ENCODE measurements at regions not wholly inside any gene's neighbourhood (a gene's known extent, or its start where the extent isn't known, plus 50 kb on each side); places are given as distances from the start of the nearest gene placed in this dataset.

DNA sequence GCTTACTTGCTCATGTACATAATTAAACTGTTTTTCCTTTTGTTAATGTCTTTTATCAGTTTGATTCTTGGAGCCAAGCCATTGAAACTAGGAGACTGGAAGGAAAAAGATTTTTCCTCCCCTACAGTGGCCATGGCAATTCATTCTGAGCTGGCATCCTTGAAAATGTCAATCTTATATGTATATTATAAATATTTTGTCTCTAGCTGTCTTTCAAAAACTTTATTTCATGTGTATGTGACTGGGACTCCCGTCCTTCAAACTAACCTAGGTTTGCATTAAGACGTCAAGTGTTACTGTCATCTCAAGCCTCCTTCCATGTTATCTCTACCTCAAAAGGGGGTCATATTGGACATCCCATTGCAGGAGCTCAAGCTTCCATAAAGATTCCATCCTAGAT lies 280.4 kb downstream of the HRH4 start:
- no peak overlapping the region for H4K8ac ChIP-seq (replicated peaks; ENCODE audit: insufficient read length, low read depth, low read length)
- no peak overlapping the region for H2AK5ac ChIP-seq (ENCODE audit: insufficient read length, low read length)
- TF ChIP-seq, protein P1, sequence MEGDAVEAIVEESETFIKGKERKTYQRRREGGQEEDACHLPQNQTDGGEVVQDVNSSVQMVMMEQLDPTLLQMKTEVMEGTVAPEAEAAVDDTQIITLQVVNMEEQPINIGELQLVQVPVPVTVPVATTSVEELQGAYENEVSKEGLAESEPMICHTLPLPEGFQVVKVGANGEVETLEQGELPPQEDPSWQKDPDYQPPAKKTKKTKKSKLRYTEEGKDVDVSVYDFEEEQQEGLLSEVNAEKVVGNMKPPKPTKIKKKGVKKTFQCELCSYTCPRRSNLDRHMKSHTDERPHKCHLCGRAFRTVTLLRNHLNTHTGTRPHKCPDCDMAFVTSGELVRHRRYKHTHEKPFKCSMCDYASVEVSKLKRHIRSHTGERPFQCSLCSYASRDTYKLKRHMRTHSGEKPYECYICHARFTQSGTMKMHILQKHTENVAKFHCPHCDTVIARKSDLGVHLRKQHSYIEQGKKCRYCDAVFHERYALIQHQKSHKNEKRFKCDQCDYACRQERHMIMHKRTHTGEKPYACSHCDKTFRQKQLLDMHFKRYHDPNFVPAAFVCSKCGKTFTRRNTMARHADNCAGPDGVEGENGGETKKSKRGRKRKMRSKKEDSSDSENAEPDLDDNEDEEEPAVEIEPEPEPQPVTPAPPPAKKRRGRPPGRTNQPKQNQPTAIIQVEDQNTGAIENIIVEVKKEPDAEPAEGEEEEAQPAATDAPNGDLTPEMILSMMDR (conservative IDR thresholded peaks at IDR 0.05): no peak
- DNase-seq: no peak
- Mint-ChIP-seq H3K4me3 (no peak overlapping the region), H3K27ac (no peak overlapping the region; a peak in 1 of 7 replicates), H3K27me3 (ENCODE audit: low read depth) (no peaks in the 10 kb centered on the region), H3K4me1 (peaks cover 12 to 13% of the 10 kb centered on the region in 2 experiments), H3K9me3 (no peaks in the 10 kb centered on the region), H3K36me3 (ENCODE audit: insufficient read depth in 1 of 3, low read depth in 3 of 3) (peaks cover 0 to 4% (median 0%) of the 10 kb centered on the region in 3 experiments; a peak in 1 of 7 replicates)
- no peaks in the 10 kb centered on the region for H3K79me2 ChIP-seq (ENCODE audit: insufficient read depth, low read length)
- H3K4ac ChIP-seq (ENCODE audit: low read depth, low read length): no peak overlapping the region
- no peak overlapping the region for H4K91ac ChIP-seq (ENCODE audit: insufficient read length, low read depth, low read length)
- H4K5ac ChIP-seq (ENCODE audit: insufficient read length, low read depth, low read length): no peak overlapping the region
- no peak overlapping the region for H3K23ac ChIP-seq (ENCODE audit: insufficient read length, low read depth, low read length)
- no peaks in the 10 kb centered on the region for H3K4me1 ChIP-seq (ENCODE audit: insufficient read depth, low read length)
- H2BK120ac ChIP-seq (ENCODE audit: low read depth, low read length, poor library complexity, severe bottlenecking): no peak overlapping the region
- no CpG with 5 or more reads among the region's 2 CpGs for WGBS (ENCODE audit: extremely low coverage, insufficient read length, low lambda C conversion rate)
- no peak overlapping the region for H3K56ac ChIP-seq (ENCODE audit: insufficient read length, low read depth, low read length)
- H3K9me3 ChIP-seq (ENCODE audit: control insufficient read depth, low read depth, low read length): no peaks in the 10 kb centered on the region
- H4K20me1 ChIP-seq (ENCODE audit: control insufficient read depth, insufficient read depth, insufficient read length): no peaks in the 10 kb centered on the region
- H3K79me1 ChIP-seq (ENCODE audit: insufficient read depth, low read depth, low read length, poor library complexity, severe bottlenecking): no peaks in the 10 kb centered on the region
- H2AFZ ChIP-seq (ENCODE audit: low read length): no peak overlapping the region
- no peak overlapping the region for H3K18ac ChIP-seq (ENCODE audit: insufficient read length, low read depth, low read length)
- no peak overlapping the region for H3K9ac ChIP-seq (ENCODE audit: extremely low read depth, insufficient read length, low read length)
- H2BK20ac ChIP-seq (ENCODE audit: low read depth, low read length, poor library complexity, severe bottlenecking): no peak overlapping the region
- H3K14ac ChIP-seq (ENCODE audit: insufficient read depth, low read length): no peak overlapping the region
- no peaks in the 10 kb centered on the region for H3K27me3 ChIP-seq (ENCODE audit: insufficient read depth, low read length)
- no peak overlapping the region for H3K4me2 ChIP-seq (ENCODE audit: insufficient read depth, insufficient read length, low read length)
- no peak overlapping the region for H3T11ph ChIP-seq (ENCODE audit: low read length)
- no peak overlapping the region for H3K27ac ChIP-seq (ENCODE audit: insufficient read length, low read depth, low read length)
- H3K23me2 ChIP-seq (ENCODE audit: insufficient read length, low read depth, low read length, poor library complexity, severe bottlenecking): no peaks in the 10 kb centered on the region
- H2BK15ac ChIP-seq (ENCODE audit: low read depth, low read length): no peak overlapping the region
- H2BK5ac ChIP-seq (ENCODE audit: insufficient read length, low read length): no peak overlapping the region
- H2BK12ac ChIP-seq (ENCODE audit: insufficient read length, low read depth, low read length): no peak overlapping the region
